Effector memory CD8-positive, alpha-beta T cell (primary cell): ENCODE measurements at regions not wholly inside any gene's neighbourhood (a gene's known extent, or its start where the extent isn't known, plus 50 kb on each side); places are given as distances from the start of the nearest gene placed in this dataset.
"Not testable (repeated sequence)": the region's sequence is repeated elsewhere in the genome, so short reads cannot be mapped to it uniquely, and the experiment has no call there.

Experiments
- ATAC-seq: fragments of 150-1000 bp; cut with Tn5 transposase; replicated peaks from 2 replicates; pipeline ENCODE4 v1.10.0; 2021; ENCODE audit warnings: mild to moderate bottlenecking, moderate library complexity
- DNase-seq, 3 experiments: peaks; one replicate each; pipeline ENCODE4 v3.0.0; 2021
- H3K27ac Mint-ChIP-seq, 2 donors: one replicate each; pipeline ENCODE4 v1.8.0; 2022; ENCODE audit warnings: mild to moderate bottlenecking in 2 of 2, mixed read lengths in 2 of 2, moderate library complexity in 2 of 2
- H3K27me3 Mint-ChIP-seq, 2 donors: one replicate each; pipeline ENCODE4 v1.8.0; 2022; ENCODE audit warnings: mixed read lengths in 2 of 2
- H3K36me3 Mint-ChIP-seq: one replicate; pipeline ENCODE4 v1.8.0; 2022; ENCODE audit warnings: mild to moderate bottlenecking, moderate library complexity, mixed read lengths; ENCODE audit not compliant: insufficient read depth
- H3K4me1 Mint-ChIP-seq, 2 donors: one replicate each; pipeline ENCODE4 v1.8.0; 2022; ENCODE audit warnings: low read depth in 2 of 2, mixed read lengths in 2 of 2
- H3K4me3 Mint-ChIP-seq, 2 donors: one replicate each; pipeline ENCODE4 v1.8.0; 2022; ENCODE audit warnings: mild to moderate bottlenecking in 2 of 2, mixed read lengths in 2 of 2, moderate library complexity in 2 of 2
- H3K9me3 Mint-ChIP-seq, 2 donors: one replicate each; pipeline ENCODE4 v1.8.0; 2022; ENCODE audit warnings: mixed read lengths in 2 of 2

DNA sequence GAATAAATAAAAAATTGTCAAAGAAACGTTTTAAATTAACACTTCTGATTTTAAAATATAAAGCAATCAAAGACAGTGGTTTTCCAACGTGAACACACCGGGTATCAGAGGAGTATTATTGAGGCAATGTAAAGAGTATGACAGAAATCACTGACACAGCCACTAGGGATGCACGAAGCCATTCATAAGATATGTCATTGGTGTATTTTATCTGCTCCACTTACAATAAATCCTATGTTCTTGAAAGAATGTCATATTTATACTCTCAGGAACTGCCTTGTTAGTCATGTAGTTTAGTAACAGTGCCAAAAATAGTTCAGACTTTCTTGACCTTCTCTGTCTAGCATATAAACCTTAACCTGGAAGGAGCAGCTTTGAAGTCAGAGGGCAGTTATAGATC is 835.0 kb upstream of the NCAM2 start:
- ATAC-seq (no peak), DNase-seq (no peak)
- no peak overlapping the region for H3K4me3 Mint-ChIP-seq
- no peaks in the 10 kb centered on the region for H3K36me3 Mint-ChIP-seq
- H3K4me1 Mint-ChIP-seq = no peaks in the 10 kb centered on the region
- H3K27me3 Mint-ChIP-seq = no peaks in the 10 kb centered on the region
- H3K9me3 Mint-ChIP-seq = peaks cover 4 to 12% of the 10 kb centered on the region in 2 donors
- no peak overlapping the region for H3K27ac Mint-ChIP-seq

DNA sequence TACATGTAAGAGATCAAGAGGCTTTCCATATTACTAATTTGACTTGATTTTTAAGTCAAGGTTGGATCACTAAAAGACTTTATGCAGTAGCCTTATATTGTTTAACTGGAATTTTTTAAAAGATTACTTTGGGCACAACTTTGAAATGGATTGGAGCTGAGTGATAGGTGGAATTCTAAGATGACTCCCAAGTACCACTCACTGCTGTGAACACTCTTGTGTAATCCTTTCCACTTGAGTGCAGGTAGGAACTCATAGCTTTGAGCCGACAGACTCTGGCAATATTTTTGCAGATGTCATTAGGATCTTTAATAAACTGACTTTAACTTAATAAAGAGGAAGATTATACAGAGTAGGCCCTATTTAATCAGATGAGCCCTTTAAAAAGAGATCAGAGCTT is 831.1 kb upstream of the NCAM2 start:
- DNase-seq = no peak
- H3K36me3 Mint-ChIP-seq = no peaks in the 10 kb centered on the region

DNA sequence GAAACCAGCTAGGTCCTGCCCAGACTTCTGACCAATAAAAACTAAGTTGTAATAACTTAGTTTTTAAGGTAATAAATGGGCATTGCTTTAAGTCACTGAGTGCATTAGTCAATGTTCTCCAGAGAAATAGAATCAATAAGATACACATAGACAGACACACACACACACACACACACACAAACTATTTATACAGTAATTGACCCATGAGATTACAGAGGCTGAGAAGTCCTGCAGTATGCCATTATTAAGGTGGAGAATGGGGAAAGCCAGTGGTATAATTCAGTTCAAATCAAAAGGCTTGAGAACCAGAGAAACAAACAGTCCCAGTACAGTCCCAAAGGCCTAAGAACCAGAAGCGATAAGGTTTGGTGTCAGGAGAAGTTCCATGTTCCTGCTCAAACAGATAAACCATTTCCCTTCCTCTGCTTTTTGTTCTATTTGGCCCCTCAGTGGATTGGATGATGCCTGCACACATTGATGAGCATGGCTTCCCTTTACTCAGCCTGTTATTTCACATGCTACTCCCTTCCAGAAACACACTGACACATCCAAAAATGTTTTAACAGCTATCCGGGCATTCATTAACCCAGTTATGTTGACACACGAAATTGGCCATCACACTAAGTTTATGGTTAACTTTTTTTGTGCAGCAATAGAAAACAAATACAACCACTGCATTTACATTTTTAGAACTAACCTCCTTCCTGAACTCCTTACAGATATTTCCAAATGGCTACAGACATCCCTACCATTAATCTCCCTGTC is 828.2 kb upstream of the NCAM2 start:
- Mint-ChIP-seq H3K9me3 (peaks cover 5 to 20% of the 10 kb centered on the region in 2 donors), H3K27me3 (no peaks in the 10 kb centered on the region), H3K4me3 (no peak overlapping the region), H3K27ac (no peak overlapping the region), H3K4me1 (no peaks in the 10 kb centered on the region), H3K36me3 (no peaks in the 10 kb centered on the region)
- ATAC-seq (no peak), DNase-seq (no peak)

More for the DNA sequence above, 831.1 kb upstream of the NCAM2 start:
- H3K27me3 Mint-ChIP-seq = no peaks in the 10 kb centered on the region
- H3K4me3 Mint-ChIP-seq = no peak overlapping the region
- no peaks in the 10 kb centered on the region for H3K4me1 Mint-ChIP-seq
- H3K9me3 Mint-ChIP-seq = peaks cover 4 to 20% of the 10 kb centered on the region in 2 donors
- no peak for ATAC-seq
- H3K27ac Mint-ChIP-seq = no peak overlapping the region

DNA sequence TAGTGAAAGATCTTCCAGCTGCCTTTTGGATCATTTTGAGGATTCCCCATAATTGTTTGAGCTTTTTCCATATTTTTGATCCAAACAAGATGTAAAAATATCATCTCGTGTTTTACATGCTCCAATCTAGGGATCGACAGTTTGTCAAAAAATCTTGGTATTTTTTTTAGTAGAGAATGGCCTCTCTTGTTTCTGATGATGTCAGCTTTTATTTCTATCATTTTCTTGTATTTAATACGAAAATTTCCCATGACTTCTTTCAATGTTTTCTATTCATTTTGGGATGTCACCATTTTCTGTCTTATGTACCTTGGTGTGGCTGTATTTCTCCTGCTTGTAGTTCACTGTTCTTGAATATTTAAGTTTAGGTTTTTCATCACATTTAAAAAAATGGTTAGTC is 812.0 kb upstream of the NCAM2 start:
- Mint-ChIP-seq H3K4me1 (no peaks in the 10 kb centered on the region), H3K36me3 (no peaks in the 10 kb centered on the region), H3K4me3 (no peak overlapping the region), H3K27me3 (no peaks in the 10 kb centered on the region), H3K9me3 (peaks cover 5 to 7% of the 10 kb centered on the region in 2 donors), H3K27ac (no peak overlapping the region)
- no peak for DNase-seq
- ATAC-seq = no peak

DNA sequence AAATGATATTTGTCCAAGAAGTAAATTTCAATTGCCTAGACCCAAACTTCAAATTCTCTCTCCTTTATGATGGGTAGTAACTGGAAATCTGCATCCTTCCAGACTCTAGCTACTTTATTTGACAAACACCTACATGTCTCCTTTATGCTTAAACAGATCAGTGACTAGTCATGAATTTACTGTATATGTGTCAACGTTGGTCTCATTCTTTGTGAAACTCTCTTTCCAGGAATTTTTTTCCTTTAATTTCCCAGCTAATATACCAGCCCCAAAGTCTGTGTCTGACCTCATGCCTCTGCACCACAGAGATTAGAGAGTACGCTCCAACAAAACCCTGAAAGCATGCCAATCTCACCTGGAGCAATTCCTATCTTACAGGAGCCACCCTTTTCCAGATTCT is 811.2 kb upstream of the NCAM2 start:
- Mint-ChIP-seq H3K4me1 (no peaks in the 10 kb centered on the region), H3K27me3 (no peaks in the 10 kb centered on the region), H3K27ac (no peak overlapping the region), H3K36me3 (no peaks in the 10 kb centered on the region), H3K4me3 (no peak overlapping the region), H3K9me3 (peaks cover 5 to 6% of the 10 kb centered on the region in 2 donors)
- ATAC-seq (no peak), DNase-seq (no peak)

DNA sequence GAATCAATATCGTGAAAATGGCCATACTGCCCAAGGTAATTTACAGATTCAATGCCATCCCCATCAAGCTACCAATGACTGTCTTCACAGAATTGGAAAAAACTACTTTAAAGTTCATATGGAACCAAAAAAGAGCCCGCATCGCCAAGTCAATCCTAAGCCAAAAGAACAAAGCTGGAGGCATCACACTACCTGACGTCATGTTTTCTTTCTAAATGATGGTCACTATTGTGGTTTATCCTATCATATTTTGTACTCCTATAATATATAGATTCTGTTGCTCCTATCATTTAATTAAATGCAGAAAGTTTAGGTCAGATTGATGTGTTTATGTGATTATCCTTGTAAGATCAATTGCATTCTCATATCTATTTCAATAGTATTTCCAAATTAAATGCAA is 796.9 kb upstream of the NCAM2 start:
- ATAC-seq, H3K27me3 Mint-ChIP-seq, H3K4me1 Mint-ChIP-seq, H3K27ac Mint-ChIP-seq, H3K4me3 Mint-ChIP-seq, H3K36me3 Mint-ChIP-seq, DNase-seq, H3K9me3 Mint-ChIP-seq: not testable (repeated sequence)

DNA sequence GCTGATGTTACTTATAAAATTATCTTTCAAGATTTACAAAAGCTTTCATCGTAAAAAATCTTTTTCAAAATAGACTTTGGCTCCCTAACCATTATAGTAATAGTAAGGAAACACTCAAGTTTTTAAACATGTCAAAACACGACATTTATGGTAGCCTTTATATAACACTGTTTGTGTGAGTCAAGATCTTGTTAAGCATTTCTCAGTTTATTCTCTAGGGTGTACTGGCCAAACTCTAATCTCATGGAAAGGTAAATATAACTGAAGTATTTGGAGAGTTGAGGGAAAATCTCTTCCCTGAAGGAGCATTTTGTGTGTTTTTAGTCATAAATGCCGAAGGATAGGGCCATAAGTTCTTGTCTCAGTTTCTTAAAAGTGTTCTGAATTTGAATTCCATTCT is 790.9 kb upstream of the NCAM2 start:
- Mint-ChIP-seq H3K36me3 (no peaks in the 10 kb centered on the region), H3K4me1 (no peaks in the 10 kb centered on the region), H3K9me3 (peaks cover 0 to 3% of the 10 kb centered on the region in 2 donors), H3K4me3 (no peak overlapping the region), H3K27ac (no peak overlapping the region), H3K27me3 (no peaks in the 10 kb centered on the region)
- no peak for ATAC-seq
- DNase-seq = no peak

DNA sequence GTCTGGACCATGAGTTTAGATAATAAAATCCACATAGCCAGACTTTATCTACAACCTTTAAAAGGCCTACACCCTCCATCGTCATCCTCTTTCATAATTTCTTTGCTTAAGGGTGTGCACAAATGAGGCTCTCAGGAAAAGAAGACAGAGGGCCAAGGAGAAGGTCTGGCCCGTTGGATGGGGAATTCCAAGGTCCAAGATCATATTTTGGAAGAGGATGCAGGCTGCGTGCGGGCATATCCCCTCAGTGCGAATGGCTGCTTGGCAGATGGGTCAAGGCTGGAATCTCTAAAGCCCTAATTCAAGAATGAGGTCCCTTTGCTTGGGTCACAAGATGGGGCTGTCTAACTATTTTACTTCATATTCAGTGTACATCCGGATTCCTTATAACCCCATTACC is 782.2 kb upstream of the NCAM2 start:
- H3K9me3 Mint-ChIP-seq = peaks cover 4 to 7% of the 10 kb centered on the region in 2 donors

DNA sequence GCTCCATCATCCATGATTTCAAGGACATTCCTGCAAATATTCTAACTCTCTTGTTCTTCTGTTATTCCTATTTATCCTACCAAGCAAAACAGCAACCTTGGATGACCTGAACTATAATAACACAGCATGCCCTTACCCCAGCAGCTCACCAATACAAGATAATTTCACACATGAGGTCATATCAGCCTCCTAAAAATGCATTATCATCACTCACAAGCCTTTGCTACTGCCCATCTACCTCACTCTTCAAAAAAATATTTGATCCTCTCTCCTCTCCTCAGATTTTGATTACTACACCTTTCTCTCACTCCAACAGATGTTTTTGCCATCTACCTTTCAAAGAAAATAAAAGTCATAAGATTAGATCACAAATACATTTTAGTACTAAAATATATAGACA is 777.6 kb upstream of the NCAM2 start:
- H3K27me3 Mint-ChIP-seq = no peaks in the 10 kb centered on the region
- DNase-seq = no peak
- H3K27ac Mint-ChIP-seq = no peak overlapping the region
- H3K4me3 Mint-ChIP-seq = no peak overlapping the region
- no peaks in the 10 kb centered on the region for H3K4me1 Mint-ChIP-seq
- H3K36me3 Mint-ChIP-seq = no peaks in the 10 kb centered on the region
- no peak for ATAC-seq
- peaks cover 0 to 4% of the 10 kb centered on the region in 2 donors for H3K9me3 Mint-ChIP-seq

More for the DNA sequence above, 782.2 kb upstream of the NCAM2 start:
- DNase-seq (no peak), ATAC-seq (no peak)
- Mint-ChIP-seq H3K27me3 (no peaks in the 10 kb centered on the region), H3K27ac (no peak overlapping the region), H3K4me3 (no peak overlapping the region), H3K4me1 (no peaks in the 10 kb centered on the region), H3K36me3 (no peaks in the 10 kb centered on the region)

DNA sequence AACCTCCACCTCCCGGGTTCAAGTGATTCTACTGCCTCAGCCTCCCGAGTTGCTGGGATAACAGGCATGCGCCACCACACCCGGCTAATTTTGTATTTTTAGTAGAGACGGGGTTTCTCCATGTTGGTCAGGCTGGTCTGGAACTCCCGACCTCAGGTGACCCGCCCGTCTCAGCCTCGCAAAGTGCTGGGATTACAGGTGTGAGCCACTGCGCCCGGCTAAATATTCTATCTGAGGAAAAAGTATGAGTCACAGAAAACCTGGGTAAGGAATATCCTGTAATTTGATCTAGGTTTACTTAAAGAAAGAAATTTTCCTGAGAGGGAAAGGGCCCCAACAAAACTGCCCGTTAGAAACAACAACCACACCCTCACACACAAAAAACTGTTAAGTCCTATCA is 776.2 kb upstream of the NCAM2 start:
- H3K27ac Mint-ChIP-seq, H3K4me3 Mint-ChIP-seq, DNase-seq, H3K36me3 Mint-ChIP-seq, ATAC-seq, H3K9me3 Mint-ChIP-seq, H3K4me1 Mint-ChIP-seq, H3K27me3 Mint-ChIP-seq: not testable (repeated sequence)

DNA sequence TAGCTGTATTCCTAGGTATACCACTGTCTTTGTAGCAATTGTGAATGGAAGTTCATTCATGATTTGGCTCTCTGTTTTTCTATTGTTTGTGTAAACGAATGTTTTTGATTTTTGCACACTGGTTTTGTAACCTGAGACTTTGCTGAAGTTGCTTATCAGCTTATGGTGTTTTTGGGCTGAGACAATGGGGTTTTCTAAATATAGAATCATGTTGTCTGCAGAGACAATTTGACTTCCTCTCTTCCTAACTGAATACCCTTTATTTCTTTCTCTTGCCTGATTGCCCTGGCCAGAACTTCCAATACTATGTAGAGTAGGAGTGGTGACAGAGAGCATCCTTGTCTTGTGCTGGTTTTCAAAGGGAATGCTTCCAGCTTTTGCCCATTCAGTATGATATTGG is 761.6 kb upstream of the NCAM2 start:
- H3K4me1 Mint-ChIP-seq, H3K4me3 Mint-ChIP-seq, ATAC-seq, H3K36me3 Mint-ChIP-seq, H3K27ac Mint-ChIP-seq, DNase-seq, H3K27me3 Mint-ChIP-seq: not testable (repeated sequence)
- peaks cover 22 to 31% of the 10 kb centered on the region in 2 donors for H3K9me3 Mint-ChIP-seq

DNA sequence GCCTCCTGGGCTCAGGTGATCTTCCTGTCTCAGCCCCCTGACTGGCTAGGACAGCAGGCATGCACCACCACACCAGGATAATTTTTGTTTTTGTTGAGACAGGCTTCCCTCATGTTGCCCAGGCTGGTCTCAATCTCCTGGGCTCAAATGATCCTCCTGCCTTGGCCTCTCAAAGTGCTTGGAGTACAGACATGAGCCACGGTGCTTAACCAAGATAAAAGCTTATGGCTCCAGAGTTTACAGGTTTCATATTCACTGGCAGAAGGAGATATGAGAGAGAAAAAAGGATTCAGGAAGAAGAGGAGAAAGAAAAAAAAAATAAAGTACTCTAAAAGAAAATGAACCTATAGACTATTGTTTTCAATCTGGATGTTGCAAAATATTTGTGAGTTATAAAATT is 748.8 kb upstream of the NCAM2 start:
- H3K27ac Mint-ChIP-seq = no peak overlapping the region
- no peaks in the 10 kb centered on the region for H3K4me1 Mint-ChIP-seq
- ATAC-seq (no peak), DNase-seq (no peak)
- H3K27me3 Mint-ChIP-seq = no peaks in the 10 kb centered on the region
- peaks cover 1 to 7% of the 10 kb centered on the region in 2 donors for H3K9me3 Mint-ChIP-seq
- no peak overlapping the region for H3K4me3 Mint-ChIP-seq
- H3K36me3 Mint-ChIP-seq = no peaks in the 10 kb centered on the region

DNA sequence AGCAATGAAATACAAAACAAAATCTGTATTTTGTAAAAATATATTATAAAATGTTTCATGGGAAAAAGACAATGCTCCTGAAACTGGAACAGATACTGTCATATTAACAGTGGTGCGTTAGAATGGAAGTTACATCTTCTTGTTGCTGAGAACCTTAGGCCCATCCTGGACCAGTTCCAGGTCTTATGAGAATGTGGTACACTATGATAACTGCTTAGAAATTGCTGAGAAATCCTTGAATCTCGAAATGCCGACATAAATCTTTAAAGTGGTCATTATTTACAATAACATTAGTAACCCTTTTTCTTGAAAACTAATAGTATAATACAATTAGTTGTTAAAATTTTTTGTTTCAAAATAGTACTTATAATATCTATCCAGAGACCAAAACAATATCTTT is 747.9 kb upstream of the NCAM2 start:
- Mint-ChIP-seq H3K27ac (no peak overlapping the region), H3K4me3 (no peak overlapping the region), H3K27me3 (no peaks in the 10 kb centered on the region), H3K36me3 (no peaks in the 10 kb centered on the region), H3K4me1 (no peaks in the 10 kb centered on the region), H3K9me3 (no peaks in the 10 kb centered on the region)
- no peak for ATAC-seq
- no peak for DNase-seq

DNA sequence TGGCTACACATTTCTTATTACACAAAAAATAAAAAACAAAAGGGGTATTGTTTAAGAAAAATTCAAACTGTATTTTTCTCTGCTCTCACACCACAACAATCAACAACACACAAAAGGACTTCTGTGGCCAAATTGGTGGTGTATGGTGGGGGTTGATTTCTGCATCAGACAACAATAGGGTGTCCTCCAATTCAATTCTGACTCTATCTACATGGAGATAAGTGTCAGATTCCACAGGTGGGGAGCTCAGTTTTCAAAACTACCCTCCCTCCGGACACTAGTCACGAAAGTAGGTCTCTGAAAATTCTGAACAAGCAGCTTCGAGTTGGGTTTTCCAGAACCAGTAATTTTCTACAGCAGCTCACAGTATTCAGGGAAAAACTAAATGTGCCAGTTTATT is 744.9 kb upstream of the NCAM2 start:
- Mint-ChIP-seq H3K4me1 (no peaks in the 10 kb centered on the region), H3K36me3 (no peaks in the 10 kb centered on the region), H3K4me3 (no peak overlapping the region), H3K27ac (no peak overlapping the region), H3K9me3 (peaks cover 0 to under 1% of the 10 kb centered on the region in 2 donors), H3K27me3 (no peaks in the 10 kb centered on the region)
- no peak for ATAC-seq
- no peak for DNase-seq
